ENCODE measurements at regions not wholly inside any gene's neighbourhood (a gene's known extent, or its start where the extent isn't known, plus 50 kb on each side); places are given as distances from the start of the nearest gene placed in this dataset.

DNA sequence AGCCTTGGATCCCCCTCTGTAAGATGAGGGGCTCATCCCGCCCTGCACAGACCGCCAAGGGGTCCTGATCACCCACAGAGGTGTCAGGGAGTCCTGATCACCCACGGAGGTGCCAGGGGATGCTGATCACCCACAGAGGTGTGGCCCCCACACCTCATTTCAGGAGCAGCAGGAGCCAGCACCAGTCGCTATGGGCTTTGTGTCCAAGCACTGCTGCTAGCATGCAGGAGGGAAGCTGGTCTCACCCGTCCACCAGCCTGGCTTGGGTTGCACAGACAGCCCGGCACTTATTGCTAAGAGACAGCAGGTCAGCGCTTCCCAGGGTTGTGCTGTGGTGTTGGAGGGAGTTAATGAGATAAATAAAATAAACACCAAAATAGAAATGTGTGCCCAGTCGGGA, 88.5 kb downstream of the ADRA2C start:
- Histone ChIP-seq H3K79me2 (ENCODE audit: insufficient read depth, low read length) (no peaks in the 10 kb centered on the region), H2AFZ (ENCODE audit: low read depth, low read length, severe bottlenecking) (no peak overlapping the region), H3K4me3 (ENCODE audit: insufficient read depth, low read length, poor library complexity, severe bottlenecking) (no peak overlapping the region), H3K4me2 (ENCODE audit: low read depth, low read length, poor library complexity, severe bottlenecking) (no peak overlapping the region), H3F3A (ENCODE audit: insufficient read depth) (no peaks in the 10 kb centered on the region), H3K36me3 (ENCODE audit: low read length) (no peaks in the 10 kb centered on the region), H3K9me3 (ENCODE audit: insufficient read depth, low read length) (no peaks in the 10 kb centered on the region), H3K9me2 (replicated peaks; ENCODE audit: insufficient read depth, low read length) (no peaks in the 10 kb centered on the region; the same call in 1 of the 2 replicates), H4K20me1 (ENCODE audit: low read depth, low read length) (no peaks in the 10 kb centered on the region), H3K27ac (ENCODE audit: low read depth, low read length) (no peak overlapping the region), H3K27me3 (ENCODE audit: low read length) (no peaks in the 10 kb centered on the region), H3K9ac (ENCODE audit: low read length) (no peak overlapping the region)
- no peak for TF ChIP-seq EZH2phosphoT487 (conservative IDR thresholded peaks at IDR 0.05; ENCODE audit: low read length)
- TF ChIP-seq, protein P1, sequence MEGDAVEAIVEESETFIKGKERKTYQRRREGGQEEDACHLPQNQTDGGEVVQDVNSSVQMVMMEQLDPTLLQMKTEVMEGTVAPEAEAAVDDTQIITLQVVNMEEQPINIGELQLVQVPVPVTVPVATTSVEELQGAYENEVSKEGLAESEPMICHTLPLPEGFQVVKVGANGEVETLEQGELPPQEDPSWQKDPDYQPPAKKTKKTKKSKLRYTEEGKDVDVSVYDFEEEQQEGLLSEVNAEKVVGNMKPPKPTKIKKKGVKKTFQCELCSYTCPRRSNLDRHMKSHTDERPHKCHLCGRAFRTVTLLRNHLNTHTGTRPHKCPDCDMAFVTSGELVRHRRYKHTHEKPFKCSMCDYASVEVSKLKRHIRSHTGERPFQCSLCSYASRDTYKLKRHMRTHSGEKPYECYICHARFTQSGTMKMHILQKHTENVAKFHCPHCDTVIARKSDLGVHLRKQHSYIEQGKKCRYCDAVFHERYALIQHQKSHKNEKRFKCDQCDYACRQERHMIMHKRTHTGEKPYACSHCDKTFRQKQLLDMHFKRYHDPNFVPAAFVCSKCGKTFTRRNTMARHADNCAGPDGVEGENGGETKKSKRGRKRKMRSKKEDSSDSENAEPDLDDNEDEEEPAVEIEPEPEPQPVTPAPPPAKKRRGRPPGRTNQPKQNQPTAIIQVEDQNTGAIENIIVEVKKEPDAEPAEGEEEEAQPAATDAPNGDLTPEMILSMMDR (IDR thresholded peaks at IDR 0.05; ENCODE audit: insufficient read depth, low read length, poor library complexity, severe bottlenecking), result no peak

DNA sequence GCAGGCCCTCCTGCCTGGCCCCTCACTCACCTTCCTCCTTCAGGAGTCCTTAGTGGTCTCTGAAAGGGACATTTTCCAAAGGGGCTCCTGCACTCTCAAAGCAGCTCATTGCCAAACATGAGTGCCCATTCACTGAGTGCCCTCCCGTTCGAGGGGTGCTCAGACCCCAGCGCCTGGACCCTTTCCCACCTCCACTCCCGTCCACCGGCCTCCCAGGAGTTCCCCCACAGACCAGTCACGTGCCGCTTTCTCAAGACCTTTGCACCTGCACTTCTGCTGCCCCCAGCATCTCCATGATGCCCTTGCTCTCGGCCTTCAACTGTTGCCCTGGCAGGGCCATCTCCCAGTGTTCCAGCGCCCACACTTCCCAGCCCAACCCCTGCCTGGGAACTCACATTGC, 89.5 kb downstream of the ADRA2C start:
- H3K4me3 ChIP-seq (ENCODE audit: insufficient read depth, low read length, poor library complexity, severe bottlenecking), result no peak overlapping the region
- no peaks in the 10 kb centered on the region for H3K79me2 ChIP-seq (ENCODE audit: insufficient read depth, low read length)
- no peaks in the 10 kb centered on the region for H3K27me3 ChIP-seq (ENCODE audit: low read length)
- no peaks in the 10 kb centered on the region for H3K9me3 ChIP-seq (ENCODE audit: insufficient read depth, low read length)
- no peaks in the 10 kb centered on the region for H3F3A ChIP-seq (ENCODE audit: insufficient read depth)
- no peaks in the 10 kb centered on the region for H3K9me2 ChIP-seq (replicated peaks; ENCODE audit: insufficient read depth, low read length)
- H3K4me2 ChIP-seq (ENCODE audit: low read depth, low read length, poor library complexity, severe bottlenecking), result no peak overlapping the region
- no peaks in the 10 kb centered on the region for H4K20me1 ChIP-seq (ENCODE audit: low read depth, low read length)
- no peak for TF ChIP-seq EZH2phosphoT487 (conservative IDR thresholded peaks at IDR 0.05; ENCODE audit: low read length)
- TF ChIP-seq, protein P1 (IDR thresholded peaks at IDR 0.05; ENCODE audit: insufficient read depth, low read length, poor library complexity, severe bottlenecking), result no peak
- no peak overlapping the region for H3K9ac ChIP-seq (ENCODE audit: low read length)
- H3K27ac ChIP-seq (ENCODE audit: low read depth, low read length), result no peak overlapping the region
- no peaks in the 10 kb centered on the region for H3K36me3 ChIP-seq (ENCODE audit: low read length)
- no peak overlapping the region for H2AFZ ChIP-seq (ENCODE audit: low read depth, low read length, severe bottlenecking)

DNA sequence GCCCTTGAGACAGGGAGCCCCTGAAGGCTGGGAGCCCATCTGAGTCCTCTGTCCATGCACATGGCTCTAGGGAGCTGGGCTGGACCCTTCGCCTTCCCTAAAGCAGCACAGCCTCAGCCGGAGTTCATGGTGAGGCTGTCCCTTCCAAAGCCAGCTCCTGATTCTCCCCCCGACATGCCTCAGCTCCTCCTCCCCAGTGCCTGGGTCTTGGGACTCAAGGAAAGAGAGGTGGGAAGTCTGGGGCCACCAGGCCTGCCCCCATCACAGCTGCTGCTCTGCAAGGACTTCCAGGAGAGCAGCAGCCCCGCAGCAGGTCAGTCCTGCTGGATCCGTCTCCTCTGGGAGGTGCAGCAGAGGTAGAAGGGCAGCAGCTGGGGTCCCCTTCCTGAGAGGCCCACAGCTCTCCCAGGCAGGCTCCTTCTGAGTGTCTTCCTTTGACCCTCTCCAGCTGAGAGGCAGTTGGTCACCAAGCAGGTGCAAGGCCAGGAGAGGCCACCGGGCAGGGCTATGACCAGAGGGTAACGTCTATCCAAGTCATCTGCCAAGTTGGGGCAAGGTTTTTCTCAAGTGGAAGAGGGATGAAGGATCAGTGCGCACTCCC, 90.5 kb downstream of the ADRA2C start:
- H3K9me2 ChIP-seq (replicated peaks; ENCODE audit: insufficient read depth, low read length), result no peaks in the 10 kb centered on the region
- H3K36me3 ChIP-seq (ENCODE audit: low read length), result no peaks in the 10 kb centered on the region
- H3F3A ChIP-seq (ENCODE audit: insufficient read depth), result no peaks in the 10 kb centered on the region
- H3K27ac ChIP-seq (ENCODE audit: low read depth, low read length), result no peak overlapping the region
- H3K9me3 ChIP-seq (ENCODE audit: insufficient read depth, low read length), result no peaks in the 10 kb centered on the region
- H4K20me1 ChIP-seq (ENCODE audit: low read depth, low read length), result no peaks in the 10 kb centered on the region
- H3K9ac ChIP-seq (ENCODE audit: low read length), result no peak overlapping the region
- no peaks in the 10 kb centered on the region for H3K27me3 ChIP-seq (ENCODE audit: low read length)
- TF ChIP-seq, protein P1 (IDR thresholded peaks at IDR 0.05; ENCODE audit: insufficient read depth, low read length, poor library complexity, severe bottlenecking), result no peak
- no peak for TF ChIP-seq EZH2phosphoT487 (conservative IDR thresholded peaks at IDR 0.05; ENCODE audit: low read length)
- H3K79me2 ChIP-seq (ENCODE audit: insufficient read depth, low read length), result no peaks in the 10 kb centered on the region
- H3K4me2 ChIP-seq (ENCODE audit: low read depth, low read length, poor library complexity, severe bottlenecking), result no peak overlapping the region
- H3K4me3 ChIP-seq (ENCODE audit: insufficient read depth, low read length, poor library complexity, severe bottlenecking), result no peak overlapping the region
- no peak overlapping the region for H2AFZ ChIP-seq (ENCODE audit: low read depth, low read length, severe bottlenecking)
